GM12865 (cell line): ENCODE measurements at regions not wholly inside any gene's neighbourhood (a gene's known extent, or its start where the extent isn't known, plus 50 kb on each side); places are given as distances from the start of the nearest gene placed in this dataset.

Experiments
- DNase-seq: peaks from one replicate; pipeline ENCODE4 v3.0.0; 2010; ENCODE audit warnings: low read depth
- H3K4me3 ChIP-seq: 2 replicates; pipeline ENCODE4 v1.5.1; 2011; ENCODE audit warnings: mild to moderate bottlenecking, low read depth, low read length, control low read depth
- TF ChIP-seq, protein P1 (sequence below): IDR thresholded peaks from 2 replicates; pipeline ENCODE4 v1.5.1; 2011; ENCODE audit warnings: low read length, control low read depth, low read depth, inconsistent platforms; ENCODE audit not compliant: insufficient read depth; ENCODE audit errors: missing control alignments

DNA sequence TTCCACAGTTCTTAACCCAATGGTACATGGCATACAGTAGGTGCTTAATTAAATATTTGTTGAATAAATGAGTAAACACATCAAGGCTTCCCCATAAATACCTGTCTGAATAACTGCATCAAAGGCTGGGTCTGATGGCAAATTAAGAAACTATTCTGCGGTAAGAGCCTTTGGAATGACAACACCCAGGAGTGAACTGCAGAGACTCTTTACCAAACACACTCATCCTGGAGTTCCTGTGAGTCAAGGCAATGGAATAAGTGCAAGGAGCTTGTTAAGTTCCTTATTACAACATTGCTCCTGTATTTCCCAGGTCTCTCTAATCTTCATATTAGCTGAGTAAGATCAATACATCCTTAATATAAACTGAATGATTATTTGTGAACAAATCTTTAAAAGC lies 119.9 kb upstream of the STT3B start:
- no peak for DNase-seq
- TF ChIP-seq, protein P1, sequence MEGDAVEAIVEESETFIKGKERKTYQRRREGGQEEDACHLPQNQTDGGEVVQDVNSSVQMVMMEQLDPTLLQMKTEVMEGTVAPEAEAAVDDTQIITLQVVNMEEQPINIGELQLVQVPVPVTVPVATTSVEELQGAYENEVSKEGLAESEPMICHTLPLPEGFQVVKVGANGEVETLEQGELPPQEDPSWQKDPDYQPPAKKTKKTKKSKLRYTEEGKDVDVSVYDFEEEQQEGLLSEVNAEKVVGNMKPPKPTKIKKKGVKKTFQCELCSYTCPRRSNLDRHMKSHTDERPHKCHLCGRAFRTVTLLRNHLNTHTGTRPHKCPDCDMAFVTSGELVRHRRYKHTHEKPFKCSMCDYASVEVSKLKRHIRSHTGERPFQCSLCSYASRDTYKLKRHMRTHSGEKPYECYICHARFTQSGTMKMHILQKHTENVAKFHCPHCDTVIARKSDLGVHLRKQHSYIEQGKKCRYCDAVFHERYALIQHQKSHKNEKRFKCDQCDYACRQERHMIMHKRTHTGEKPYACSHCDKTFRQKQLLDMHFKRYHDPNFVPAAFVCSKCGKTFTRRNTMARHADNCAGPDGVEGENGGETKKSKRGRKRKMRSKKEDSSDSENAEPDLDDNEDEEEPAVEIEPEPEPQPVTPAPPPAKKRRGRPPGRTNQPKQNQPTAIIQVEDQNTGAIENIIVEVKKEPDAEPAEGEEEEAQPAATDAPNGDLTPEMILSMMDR = no peak
- no peak overlapping the region for H3K4me3 ChIP-seq

DNA sequence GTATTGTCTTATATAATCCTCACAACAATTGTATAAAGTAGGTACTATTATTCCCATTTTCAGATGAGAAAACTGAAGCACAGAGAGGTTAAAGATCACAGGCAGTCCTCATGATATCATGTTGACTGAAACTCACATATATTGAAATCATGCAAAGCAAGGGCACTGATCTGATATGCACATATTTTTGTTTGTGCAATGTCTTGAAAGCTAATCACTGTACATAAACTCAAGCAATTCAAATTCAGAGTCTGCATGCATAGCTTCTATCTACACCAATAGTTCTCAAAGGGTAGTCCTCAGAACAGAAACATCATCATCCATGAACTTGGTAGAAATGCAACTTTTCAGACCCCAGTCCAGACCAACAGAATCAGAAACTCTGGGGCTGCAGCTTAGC lies 119.2 kb upstream of the STT3B start:
- H3K4me3 ChIP-seq = no peak overlapping the region
- TF ChIP-seq, protein P1 = no peak
- no peak for DNase-seq

DNA sequence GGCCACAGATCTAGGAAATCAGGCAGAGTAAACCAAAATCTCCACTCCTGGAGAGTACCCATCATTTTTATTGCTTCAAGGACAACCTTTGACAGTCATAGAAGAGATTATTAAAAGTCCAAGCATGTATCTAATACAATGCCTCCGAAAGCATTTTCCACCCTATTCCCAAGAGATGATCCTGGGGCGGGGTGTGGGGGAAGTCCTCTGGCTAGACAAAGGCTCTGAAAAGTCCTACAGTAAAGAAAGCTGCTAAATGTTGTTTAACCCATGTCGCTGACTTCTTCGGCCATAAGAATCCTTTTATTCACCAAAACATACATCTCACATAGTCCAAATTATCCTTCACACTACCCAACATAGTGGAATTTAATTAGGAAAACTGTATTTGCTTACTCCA lies 115.7 kb upstream of the STT3B start:
- H3K4me3 ChIP-seq = no peak overlapping the region
- TF ChIP-seq, protein P1 = no peak
- no peak for DNase-seq

DNA sequence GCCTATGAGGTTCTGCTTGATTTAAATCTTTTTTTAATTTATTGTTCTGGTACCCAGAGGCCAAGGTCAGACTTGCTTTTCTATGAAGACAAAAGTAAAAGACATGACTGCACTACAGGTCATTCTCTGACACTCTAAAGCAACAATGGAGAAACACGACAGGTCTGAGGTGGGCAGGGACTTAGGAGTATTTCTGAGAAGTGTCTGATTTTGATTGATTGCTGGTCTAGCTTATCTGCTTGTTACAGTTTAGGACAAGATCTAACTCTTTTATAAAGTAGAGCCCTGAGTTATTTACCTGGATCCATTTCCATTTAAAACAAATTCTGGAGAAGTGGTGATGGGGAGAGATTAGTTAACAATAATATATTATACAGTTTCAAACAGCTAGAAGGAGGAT lies 115.2 kb upstream of the STT3B start:
- DNase-seq = no peak
- TF ChIP-seq, protein P1 = no peak
- H3K4me3 ChIP-seq = no peak overlapping the region

DNA sequence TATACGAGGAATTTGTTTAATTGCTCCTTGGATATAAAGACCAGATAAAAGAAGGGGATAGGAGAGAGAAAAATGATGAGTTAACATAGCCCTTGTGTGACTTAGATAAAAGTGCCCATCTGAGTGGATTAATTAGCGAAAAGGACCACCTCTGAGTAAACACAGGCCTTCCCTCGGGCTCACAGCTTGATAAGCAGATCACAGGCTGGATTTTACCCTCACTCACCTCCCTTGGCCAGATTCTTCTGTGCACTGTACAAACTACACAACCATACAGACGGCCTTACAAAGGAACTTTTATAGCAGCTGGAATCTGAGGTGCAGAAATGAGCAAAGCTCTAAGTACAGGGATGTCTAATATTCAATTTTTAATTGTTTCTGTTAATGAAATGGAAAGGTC lies 112.4 kb upstream of the STT3B start:
- TF ChIP-seq, protein P1 = no peak
- no peak overlapping the region for H3K4me3 ChIP-seq
- DNase-seq = no peak

DNA sequence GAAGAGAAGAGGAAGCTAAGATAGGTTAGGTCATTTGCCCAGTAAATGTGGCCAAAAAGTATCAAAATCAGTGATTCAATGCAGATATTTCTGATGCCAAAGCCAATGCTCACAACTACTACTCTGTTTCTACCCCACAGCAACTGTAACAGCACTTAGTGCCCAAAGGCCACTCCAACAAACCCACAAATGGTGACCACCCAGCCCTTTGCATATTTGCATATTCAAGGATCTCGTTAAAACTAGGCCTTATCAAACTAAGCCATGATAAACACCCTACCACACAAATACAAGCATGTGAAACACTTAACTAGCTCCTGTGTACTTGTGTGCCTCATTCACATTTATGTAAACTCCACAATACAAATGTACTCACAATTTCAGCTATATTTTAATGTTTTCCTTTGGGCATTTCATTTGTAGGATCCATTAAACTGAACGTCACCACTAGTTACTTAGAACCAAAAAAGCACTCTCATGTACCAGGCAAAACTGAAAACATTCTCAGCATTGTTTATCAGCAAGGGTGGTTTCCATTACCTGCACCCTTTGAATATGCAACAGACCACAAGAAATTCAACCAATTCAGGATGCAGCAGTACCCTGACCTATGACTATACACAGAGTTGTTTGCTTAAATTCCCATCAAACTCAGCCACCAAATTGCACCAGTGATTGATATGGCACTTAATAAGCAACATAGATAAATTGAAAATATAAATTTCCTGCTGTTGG lies 111.2 kb upstream of the STT3B start:
- DNase-seq = peak; percentile 64
- TF ChIP-seq, protein P1 = no peak
- no peak overlapping the region for H3K4me3 ChIP-seq

DNA sequence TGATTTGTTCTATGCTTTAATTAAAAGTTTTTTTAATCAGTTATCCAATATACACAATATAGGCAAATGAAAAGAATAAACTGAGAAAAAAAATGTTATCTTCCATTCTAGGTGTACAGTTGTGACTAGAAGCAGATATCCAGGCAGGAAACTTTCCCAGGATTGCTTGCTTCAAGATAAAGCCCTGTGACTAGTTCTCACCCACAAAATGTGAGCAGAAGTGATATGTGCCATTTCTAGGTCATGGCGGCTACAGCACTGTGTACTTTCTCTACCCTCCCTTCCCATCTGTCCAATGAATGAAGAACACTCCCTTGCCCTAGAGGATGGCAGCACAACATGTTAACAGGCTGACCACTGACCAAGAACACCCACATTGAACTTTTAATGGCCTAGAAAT lies 110.5 kb upstream of the STT3B start:
- no peak for DNase-seq
- no peak overlapping the region for H3K4me3 ChIP-seq
- TF ChIP-seq, protein P1 = no peak
